HG02981 (cell line): ENCODE measurements at regions not wholly inside any gene's neighbourhood (a gene's known extent, or its start where the extent isn't known, plus 50 kb on each side); places are given as distances from the start of the nearest gene placed in this dataset.

Experiments
- ATAC-seq: cut with Tn5 transposase; IDR thresholded peaks from one replicate; pipeline ENCODE4 v1.9.1; 2021; ENCODE audit warnings: mild to moderate bottlenecking, moderate library complexity; ENCODE audit not compliant: unreplicated experiment

DNA sequence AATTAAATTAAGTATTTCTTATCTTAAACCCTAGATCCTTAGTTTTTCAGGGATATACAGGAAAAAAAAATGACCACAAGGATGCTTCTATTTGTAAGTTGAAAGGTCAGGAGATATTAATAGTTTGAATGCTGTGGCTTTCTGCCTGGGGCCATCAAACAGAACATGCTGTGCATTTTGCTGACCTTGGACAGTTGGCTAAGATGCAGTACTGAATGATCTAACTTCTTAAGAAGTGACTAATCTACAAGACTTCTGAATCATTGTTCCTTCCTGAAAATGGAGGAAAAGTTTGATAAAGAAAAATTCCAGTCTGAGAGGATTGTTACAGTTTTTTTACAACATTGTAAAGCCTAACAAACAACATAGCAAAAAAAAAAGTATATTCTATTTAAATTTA, 237.8 kb upstream of the JADE1 start:
- no peak for ATAC-seq

DNA sequence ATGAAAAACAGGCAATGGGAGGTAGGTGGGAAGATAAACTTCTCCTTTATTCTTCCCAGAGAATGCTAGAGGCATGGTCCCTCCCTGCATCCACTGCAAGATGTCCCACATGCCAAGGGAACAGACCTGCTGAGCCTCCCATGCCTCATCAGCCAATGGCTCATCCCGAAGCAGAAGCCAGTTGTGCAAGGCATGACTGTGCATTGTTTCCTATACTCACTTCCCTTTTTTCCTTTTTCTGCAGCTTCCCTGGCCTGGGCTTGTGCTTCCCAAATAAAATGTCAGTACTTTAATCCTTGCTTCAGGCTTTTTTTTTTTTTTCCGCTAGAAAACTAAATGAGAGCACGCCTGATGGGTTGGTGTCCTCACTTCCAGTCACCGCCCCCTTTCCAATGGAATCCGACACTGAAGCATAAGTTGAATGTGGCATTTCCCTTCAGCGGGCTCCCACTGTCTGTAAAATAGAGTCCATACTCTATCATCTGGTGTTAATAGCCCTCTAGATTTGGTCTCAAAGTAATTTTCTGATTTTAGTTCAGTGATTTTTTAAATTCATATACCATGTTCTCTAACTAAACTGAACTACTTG, 239.0 kb upstream of the JADE1 start:
- no peak for ATAC-seq

DNA sequence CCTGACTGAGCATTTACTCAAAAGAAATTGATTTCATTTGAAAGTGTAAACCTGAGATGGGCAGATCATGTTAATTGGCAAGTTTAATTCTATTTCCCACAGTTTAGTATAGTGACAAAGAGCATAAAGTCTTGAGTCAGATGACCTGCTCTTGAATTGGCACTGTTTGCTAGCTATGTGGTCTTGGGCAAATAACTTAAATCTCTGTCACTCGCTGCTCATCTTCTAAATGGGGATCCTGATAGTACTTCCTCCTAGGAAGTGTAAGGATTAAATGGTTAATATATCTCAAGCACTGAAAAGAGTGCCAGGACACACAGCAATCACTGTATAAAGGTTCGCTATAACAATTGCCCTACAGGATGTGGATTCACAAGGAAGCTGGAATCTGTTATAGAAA, 242.8 kb upstream of the JADE1 start:
- no peak for ATAC-seq

DNA sequence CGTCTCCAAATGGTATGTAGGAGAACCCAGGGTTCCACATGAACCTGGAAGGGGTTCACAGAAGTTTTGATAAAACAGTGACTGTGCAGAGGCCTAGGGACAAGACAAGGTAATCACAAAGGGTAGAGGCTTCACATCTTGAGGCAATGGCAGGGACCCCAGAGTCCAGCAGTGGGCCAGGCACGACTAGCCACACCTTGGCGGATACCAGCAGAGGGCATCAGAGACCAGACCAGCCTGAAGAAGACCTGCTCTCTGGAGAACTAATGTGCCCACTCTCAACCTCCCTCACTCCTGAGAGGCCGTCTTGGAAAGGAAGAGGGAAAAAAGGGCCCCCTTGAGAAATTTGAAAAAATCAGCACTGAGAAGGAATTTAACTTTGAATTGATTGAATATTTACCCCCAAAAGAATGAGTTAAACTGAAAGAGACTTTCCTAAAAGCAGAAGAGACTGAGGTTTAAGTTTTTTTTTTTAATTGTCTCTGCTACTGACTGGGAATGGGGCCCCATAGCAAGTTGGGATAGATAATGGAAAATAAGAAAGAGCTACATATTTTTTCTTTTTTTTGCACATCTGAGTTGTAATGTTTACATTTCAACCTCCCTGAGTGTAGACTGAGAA, 243.8 kb upstream of the JADE1 start:
- no peak for ATAC-seq

DNA sequence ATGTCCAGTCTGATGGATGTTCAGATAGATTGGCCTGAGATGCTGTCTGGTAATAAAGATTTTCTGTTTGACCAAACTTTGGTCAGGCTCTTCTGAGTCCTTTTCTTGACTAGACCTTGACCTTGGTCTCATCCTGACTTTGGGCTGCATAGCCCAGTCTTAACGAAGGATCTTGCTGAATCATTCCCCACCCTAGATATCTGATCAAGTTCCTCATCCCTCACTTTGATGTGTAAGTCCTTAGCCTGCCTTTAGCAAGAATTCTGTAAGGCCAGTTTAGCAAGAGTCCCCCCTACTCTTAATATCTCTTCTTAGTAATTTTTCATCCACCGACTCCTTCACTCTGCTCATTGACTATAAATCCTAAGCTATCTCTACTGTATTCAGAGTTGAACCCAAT, 244.4 kb upstream of the JADE1 start:
- no peak for ATAC-seq

DNA sequence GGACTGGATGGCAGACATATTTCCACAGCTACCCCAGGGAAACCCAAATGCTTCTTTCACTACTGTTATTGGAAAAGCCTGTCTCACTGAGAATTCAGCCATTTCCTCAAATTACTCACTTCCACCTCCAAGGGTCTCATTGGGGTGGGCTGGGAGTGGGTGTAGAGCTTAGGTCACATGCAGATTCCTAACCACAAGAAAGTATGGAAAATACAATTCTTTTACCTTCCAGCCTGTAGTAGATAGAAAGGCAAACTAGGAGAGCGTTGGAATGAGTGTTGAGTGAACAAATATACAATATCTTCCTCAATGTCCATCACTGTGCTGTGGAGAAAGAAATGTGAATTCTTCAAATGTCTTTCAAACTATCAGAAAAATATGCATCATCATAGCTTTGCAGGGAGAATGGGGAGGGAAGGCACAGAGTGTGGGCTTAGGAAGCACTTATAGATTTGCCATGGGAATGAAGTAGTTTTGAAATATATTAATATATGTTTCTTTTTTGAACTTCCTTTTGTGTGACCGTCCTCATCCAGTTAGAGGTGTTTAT, 245.3 kb upstream of the JADE1 start:
- ATAC-seq, result no peak

DNA sequence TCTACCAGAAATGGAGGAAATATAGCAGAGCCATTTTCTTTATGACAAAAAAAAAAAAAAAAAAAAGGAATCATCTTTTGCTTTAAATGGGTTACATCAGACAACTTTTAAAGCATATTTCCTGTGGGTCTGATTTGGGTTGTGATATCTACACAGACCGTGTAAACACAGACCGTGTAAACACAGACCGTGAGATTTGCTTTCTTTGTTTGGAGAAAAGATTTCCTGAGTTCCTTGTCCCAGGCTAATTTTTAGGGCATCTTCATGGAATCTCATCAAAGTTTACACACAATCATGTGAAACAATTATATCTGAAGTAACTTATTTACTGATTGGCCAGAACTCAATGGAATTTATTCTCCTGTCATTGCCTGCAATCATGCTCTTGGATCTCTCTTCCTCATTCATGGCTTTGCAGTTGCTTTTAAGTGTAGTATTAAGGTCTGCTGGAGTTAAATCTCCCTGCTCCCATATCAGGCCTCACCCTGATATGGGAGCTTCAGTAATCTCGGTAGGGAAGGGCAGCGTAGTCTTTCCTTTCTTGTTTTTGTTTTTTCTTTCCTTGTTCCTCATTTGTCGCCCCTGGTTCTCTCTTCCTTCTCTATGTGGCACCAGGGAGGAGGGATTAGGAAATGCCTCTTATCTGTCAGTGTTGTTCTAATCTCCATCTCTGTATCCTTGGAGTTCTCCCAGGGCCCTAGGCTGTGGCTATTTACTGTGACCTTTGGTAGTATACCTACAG, 248.6 kb upstream of the JADE1 start:
- no peak for ATAC-seq

DNA sequence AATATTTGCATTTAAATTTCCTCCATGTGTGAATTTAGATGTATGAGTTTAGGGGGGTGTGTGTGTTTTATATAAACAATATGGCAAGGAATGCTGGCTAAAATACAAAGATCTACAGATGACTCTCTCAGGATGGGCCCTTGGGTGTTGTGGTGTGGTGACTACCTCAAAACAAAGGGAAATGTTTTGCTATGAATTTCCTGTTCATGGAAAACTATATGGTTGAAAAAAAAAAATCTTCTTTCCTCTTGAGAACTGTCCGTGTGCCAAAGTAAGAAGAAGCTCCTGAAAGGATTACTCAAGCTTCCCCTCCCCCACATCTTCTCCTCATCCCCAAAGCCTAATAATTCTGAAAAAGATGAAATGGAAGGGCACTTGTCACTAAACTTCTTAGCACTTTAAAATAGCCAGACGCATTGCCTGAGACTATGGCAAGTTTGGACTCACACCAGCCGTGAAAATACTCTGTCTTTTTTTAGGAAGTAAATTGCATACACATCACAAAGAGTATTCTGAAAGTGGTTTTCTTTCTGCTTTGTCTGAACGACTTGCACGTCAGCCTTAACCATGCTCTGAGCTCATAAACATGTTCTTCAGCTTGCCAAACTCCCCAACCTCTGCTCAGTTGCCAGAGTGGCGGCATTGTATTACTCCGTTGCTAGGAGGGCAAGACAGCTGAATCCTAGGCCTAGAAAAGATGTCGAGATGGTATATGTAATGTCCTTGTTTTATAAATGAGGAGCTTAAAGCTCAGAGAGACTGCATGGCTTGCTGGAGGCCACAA, 250.4 kb upstream of the JADE1 start:
- ATAC-seq, result no peak

DNA sequence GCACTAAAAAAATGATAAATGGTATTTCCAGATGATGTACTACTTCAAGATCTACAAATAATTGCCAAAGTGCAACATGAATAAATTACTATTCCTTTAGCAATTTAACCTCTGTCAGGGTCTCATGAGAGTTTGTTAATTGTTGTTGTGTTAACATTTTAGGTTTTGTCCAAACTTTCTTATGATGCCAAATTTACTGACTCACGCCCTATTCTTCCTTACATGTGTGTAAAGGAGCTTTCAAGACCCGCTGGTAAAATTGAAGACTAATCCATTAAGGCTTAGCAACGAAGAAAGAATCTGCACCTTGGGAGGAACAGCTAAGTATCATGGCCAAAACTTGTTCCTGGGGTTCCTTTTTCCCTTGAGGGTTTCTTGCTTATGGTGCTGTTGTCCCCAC, 252.7 kb upstream of the JADE1 start:
- no peak for ATAC-seq

DNA sequence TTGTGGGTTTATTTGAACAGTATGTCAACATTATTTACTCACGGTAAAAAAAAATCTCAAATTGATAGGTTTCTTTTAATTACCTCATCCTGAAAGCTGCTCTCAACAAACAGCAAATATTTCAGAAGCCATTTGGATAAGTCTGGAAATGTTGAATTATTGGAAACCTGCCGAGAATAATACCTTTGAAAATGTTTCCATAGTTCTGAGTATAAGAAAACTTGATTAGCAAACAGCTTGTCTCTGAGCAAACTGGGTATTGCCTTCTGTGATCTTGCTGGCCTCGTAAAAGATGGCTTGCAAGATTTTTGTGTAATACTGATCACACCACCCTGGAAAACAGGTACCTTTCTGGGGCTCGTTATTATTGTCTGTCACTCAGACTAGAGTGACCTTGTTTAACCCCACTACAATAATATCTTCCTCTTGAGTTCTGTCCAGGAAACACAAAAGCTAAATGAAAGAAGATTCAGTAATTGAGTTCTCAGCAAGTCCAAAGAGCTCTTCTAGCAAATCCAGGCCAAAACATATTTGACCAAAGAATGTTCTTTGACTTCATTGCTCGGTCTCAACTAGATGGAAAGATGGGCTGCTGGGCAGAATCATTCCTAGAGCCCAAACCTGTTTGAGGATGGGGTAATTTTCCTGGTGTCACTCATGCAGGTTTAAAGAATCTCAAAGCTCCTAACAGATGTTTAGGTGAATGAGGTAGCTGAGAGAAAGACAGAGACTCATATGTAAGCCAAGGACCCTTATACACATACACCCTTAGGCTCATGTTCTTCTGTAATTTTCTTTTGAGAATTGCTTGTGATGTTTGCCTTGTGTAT, 255.6 kb upstream of the JADE1 start:
- ATAC-seq, result no peak

DNA sequence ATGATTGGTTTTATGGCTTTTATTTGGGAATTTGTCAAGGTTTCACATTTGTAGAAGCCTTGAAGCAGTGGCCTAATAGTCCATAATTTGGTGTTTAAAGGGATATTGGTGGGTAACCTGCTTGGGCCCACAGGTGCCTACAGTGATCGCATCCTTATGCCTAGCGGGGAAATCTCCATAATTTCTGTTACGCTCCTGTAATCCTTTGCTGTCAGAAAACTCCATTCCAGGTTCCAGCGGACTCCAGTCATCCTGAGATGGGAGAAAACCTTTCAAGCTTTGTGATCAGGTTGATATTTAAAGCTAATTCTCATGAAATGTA, 257.0 kb upstream of the JADE1 start:
- ATAC-seq, result no peak

DNA sequence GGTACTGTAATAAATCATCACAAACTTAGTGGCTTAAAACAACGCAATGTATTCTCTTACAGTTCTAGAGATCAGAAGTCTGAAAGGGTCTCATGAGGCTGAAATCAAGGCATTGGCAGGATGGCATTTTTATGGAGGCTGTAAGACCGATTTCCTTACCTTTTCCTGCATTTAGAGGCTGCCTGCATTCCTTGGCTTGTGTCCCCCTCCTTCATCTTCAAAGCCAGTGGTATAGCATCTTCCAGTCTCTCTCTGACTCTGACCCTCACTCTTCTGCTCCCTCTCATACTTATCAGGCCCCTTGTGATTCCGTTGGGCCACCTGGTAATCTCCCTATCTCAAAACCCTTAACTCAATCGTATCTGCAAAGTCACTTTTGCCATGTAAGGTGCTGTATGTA, 258.2 kb upstream of the JADE1 start:
- ATAC-seq, result no peak

DNA sequence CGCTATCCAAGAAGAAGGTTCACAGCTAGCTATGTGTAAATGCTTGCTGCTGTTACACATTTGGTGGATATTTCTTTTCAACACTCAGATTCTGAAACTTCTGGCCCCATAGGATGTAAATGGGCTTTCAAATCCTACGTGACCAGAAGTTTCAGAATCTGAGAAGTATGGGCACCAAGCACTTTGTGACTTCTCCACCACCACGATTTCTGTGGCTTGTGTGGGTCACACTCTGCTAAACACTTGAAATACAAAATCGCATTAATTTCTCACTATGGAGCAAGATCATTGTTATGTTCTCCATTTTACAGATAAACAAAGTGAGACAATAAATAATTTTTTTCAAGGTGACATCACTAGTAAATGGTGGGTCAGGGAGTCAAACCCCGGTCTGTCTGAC, 259.4 kb upstream of the JADE1 start:
- ATAC-seq, result no peak

DNA sequence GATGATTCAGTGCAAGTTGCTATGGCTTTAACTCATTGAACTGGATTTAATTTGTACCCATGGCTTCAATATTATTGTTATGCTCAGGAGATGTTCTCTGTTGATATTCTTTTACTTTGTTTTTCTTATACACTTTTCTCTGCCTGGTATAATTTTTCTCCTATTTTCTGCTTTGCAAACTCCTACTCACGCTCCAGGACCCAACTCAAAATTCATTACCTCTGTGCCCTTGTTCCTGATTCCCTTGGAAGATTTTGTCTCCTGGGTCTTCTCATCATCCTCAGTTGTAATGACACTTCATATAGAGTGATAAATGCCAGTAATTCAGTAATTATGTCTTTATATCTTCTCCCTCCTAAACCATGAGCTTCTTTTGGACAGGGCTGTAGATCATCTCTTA, 259.9 kb upstream of the JADE1 start:
- no peak for ATAC-seq

DNA sequence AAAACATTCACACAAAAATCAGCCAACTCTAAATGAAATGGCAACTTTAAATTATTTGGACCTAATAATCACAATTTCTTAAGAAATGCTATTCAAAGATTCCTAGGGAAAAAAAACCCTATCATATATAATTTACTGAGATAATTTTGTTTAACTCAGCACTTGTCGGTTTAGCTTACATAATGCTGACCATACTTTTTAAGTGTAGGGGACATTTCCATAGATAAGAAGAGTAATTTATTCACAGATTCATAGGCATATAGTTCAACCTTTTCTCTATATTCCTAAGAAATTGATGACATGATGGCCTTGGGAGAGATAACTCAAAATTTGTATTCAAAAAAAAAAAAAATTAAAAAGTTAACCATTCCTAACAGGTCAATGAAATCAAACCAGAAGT, 260.8 kb upstream of the PGRMC2 start:
- no peak for ATAC-seq

DNA sequence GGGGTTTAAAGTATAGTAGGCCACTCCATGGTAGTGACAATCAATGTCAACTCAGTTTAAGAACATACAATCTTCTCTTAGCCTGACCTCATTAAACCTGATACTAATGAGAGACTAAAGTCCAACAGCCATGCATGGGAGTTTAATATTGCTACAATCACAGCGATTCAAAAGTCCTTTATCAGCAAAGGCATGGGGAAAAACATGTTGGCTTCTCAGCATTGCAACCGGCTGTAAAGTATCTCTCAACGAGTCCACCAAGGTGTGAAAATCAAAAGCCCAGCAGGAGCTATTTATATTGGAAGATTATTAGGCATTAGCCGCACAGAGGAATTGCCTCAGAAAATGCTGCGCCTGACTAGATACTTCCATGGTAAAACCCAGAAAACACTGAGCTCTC, 256.7 kb upstream of the PGRMC2 start:
- ATAC-seq, result no peak

DNA sequence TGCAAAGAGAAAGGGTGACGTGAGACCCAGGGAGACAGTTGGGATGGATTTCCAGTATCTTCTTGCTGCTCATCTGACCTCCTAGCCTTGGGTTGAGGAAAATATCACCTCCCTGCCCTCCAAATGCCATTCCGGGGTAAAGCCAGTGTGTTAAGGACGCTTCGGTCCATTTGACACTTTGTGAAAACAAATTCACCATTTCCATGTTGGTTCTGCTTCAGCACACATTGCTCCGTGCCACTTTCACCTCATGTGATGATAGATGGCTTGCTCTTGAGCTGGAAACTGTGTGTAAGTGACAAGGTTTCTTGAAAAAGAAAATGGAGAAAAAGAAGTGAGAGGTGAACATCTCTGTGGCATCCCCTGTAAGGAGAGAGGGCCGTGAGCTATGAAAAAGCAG, 256.1 kb upstream of the PGRMC2 start:
- ATAC-seq, result no peak

DNA sequence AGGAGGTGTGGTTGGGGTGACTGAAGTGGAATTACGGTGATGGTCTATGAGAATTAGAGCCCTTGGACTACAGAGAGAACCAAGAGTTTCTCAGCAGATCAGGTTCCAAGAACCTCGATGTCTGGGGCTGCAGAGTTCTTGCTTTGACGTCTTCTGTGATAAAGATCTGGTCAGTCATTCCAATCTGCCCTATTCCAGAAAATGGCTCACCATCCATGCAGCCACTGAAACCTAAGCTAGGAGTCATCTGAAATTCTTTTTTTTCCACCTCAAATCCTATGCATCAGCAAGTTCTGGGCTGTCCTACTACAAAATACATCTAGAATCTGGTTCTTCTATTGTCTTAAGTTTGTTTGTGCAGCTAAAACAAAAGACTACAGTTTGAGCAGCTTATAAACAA, 254.4 kb upstream of the PGRMC2 start:
- ATAC-seq, result no peak

DNA sequence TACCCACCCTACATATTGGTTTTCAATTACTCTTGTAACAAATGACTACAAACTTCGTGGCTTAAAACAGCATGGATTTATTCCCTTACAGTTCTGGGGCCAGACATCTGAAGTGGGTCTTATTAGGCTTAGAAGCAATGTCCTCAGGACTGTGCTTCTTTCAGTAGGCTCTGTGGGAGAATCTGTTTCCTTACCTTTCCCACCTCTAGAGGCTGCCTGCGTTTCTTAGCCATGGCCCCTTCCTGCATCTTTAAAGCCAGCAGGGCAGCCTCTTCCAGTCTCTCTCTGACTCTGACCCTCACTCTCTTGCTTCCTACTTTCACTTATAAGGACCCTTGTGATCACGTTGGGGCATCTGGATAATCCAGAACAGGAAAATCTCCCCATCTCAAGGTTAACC, 252.5 kb upstream of the PGRMC2 start:
- ATAC-seq, result no peak

DNA sequence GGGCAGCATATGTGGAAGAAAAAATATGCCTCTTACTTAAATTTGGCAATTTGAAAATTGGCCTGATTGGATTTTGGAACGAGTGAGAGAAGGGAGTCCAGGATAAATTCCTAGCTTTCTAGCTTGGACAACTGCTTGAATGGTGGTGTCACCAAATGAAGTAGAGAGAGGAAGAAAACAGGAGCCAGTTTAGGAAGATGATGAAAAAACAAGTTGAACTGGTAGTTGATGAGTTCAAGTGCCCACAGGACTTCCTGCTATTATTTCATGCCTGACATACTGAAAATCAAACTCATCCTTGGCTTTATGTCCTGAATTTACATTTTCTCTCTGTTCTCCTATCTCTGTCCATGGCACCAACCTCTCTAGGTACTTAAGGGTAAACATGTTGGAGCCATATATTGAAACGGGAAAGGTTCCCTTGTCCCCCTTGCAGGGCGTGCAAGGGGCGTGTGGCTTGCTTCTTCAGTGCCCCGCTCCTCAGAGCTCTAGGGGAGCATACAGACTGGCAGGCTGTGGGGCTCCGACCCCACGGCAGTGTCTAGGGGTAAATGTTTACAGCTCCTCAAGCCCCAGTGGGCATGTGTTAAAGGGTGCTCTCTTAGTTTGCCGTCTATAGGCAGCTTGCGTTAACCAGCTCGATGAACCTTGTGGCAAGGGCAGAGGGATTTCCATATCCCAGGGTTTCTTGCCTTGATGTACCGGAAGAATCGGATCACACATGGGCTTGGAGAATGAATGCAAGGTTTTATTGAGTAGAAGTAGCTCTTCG, 250.7 kb upstream of the PGRMC2 start:
- no peak for ATAC-seq
